ENCODE measurements at regions not wholly inside any gene's neighbourhood (a gene's known extent, or its start where the extent isn't known, plus 50 kb on each side); places are given as distances from the start of the nearest gene placed in this dataset.

- CTCF ChIA-PET = no interaction called here
- no peak for DNase-seq (ENCODE audit: extremely low spot score)
- TF ChIP-seq LEF1 (IDR thresholded peaks at IDR 0.05; ENCODE audit: borderline replicate concordance) = no peak
- TF ChIP-seq SUZ12 (IDR thresholded peaks at IDR 0.05) = no peak
- no peak for TF ChIP-seq FOXA1 (IDR thresholded peaks at IDR 0.05)
- no peak for TF ChIP-seq L3MBTL2 (conservative IDR thresholded peaks at IDR 0.05)
- no peak for TF ChIP-seq ARNT (IDR thresholded peaks at IDR 0.05)
- no peak for TF ChIP-seq FOXK2 (IDR thresholded peaks at IDR 0.05)
- no peak for TF ChIP-seq CTBP1 (IDR thresholded peaks at IDR 0.05; ENCODE audit: borderline replicate concordance)
- no peak for TF ChIP-seq NFRKB (IDR thresholded peaks at IDR 0.05)
- no peak for TF ChIP-seq ZNF384 (IDR thresholded peaks at IDR 0.05)
- TF ChIP-seq TARDBP (IDR thresholded peaks at IDR 0.05) = no peak
- TF ChIP-seq PKNOX1 (IDR thresholded peaks at IDR 0.05) = no peak
- TF ChIP-seq SP1 (IDR thresholded peaks at IDR 0.05) = no peak
- no peak for TF ChIP-seq HDGF (IDR thresholded peaks at IDR 0.05; ENCODE audit: borderline replicate concordance)
- TF ChIP-seq ELF4 (IDR thresholded peaks at IDR 0.05) = no peak
- POLR2A ChIA-PET = no interaction called here
These were observed 149.7 kb downstream of the HTR1B start for GRCh38 chr6:77313595-77313994.

DNA sequence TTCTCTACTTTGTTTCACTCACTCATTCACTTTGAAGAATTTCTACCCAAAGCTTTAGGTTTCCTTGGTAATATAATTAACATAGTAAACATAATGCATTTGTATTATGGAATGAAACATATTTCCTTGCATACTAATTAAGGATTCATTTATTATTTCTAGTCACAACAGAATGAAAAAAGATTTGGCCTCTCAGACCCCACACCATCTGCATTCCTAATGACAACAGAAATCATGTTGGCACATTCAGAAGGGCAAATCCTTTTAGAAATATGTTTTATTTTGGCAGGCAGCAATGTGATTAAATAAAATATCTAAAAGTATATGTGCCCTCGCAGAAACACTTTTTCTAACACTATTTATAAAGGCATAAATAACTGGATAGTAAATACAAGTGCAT lies 163.4 kb downstream of the HTR1B start:
- ChIA-PET POLR2A (no interaction called here), CTCF (no interaction called here)
- TF ChIP-seq PKNOX1 (IDR thresholded peaks at IDR 0.05) (no peak), TARDBP (IDR thresholded peaks at IDR 0.05) (no peak), FOXK2 (IDR thresholded peaks at IDR 0.05) (no peak), ELF4 (IDR thresholded peaks at IDR 0.05) (no peak), LEF1 (IDR thresholded peaks at IDR 0.05; ENCODE audit: borderline replicate concordance) (no peak), SP1 (IDR thresholded peaks at IDR 0.05) (no peak), FOXM1 (IDR thresholded peaks at IDR 0.05; ENCODE audit: borderline replicate concordance) (no peak), ARNT (IDR thresholded peaks at IDR 0.05) (no peak), NFRKB (IDR thresholded peaks at IDR 0.05) (no peak), SUZ12 (IDR thresholded peaks at IDR 0.05) (no peak), HDGF (IDR thresholded peaks at IDR 0.05; ENCODE audit: borderline replicate concordance) (no peak), BHLHE40 (IDR thresholded peaks at IDR 0.05; ENCODE audit: borderline replicate concordance) (no peak), L3MBTL2 (conservative IDR thresholded peaks at IDR 0.05) (no peak), FOXA1 (IDR thresholded peaks at IDR 0.05) (no peak), CTBP1 (IDR thresholded peaks at IDR 0.05; ENCODE audit: borderline replicate concordance) (no peak), ZNF384 (IDR thresholded peaks at IDR 0.05) (no peak)
- DNase-seq (ENCODE audit: extremely low spot score) = no peak

DNA sequence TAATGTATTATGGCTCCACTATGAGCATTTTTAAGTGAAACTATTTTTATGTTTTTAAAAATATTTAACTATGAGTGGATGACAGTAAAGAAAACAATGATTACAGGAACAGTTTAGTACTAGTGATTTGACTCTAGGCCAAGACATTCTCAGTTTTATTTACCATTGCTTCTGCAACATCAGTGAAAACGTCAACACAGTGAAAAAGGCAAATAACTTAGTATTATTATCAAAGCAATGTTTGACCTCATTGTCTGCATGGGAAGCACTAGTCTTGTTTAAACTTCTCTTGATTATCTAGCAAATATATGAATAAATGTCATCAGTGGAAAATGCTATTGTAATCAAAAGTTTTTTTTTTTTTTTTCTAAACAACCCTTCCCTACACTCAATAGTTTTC lies 165.0 kb downstream of the HTR1B start:
- DNase-seq (ENCODE audit: extremely low spot score) = no peak
- TF ChIP-seq SUZ12 (IDR thresholded peaks at IDR 0.05) (no peak), ELF4 (IDR thresholded peaks at IDR 0.05) (no peak), TARDBP (IDR thresholded peaks at IDR 0.05) (no peak), FOXA1 (IDR thresholded peaks at IDR 0.05) (no peak), CTBP1 (IDR thresholded peaks at IDR 0.05; ENCODE audit: borderline replicate concordance) (no peak), SP1 (IDR thresholded peaks at IDR 0.05) (no peak), ARNT (IDR thresholded peaks at IDR 0.05) (no peak), FOXK2 (IDR thresholded peaks at IDR 0.05) (no peak), NFRKB (IDR thresholded peaks at IDR 0.05) (no peak), FOXM1 (IDR thresholded peaks at IDR 0.05; ENCODE audit: borderline replicate concordance) (no peak), L3MBTL2 (conservative IDR thresholded peaks at IDR 0.05) (no peak), BHLHE40 (IDR thresholded peaks at IDR 0.05; ENCODE audit: borderline replicate concordance) (no peak), ZNF384 (IDR thresholded peaks at IDR 0.05) (no peak)
- ChIA-PET CTCF (no interaction called here), POLR2A (no interaction called here)

DNA sequence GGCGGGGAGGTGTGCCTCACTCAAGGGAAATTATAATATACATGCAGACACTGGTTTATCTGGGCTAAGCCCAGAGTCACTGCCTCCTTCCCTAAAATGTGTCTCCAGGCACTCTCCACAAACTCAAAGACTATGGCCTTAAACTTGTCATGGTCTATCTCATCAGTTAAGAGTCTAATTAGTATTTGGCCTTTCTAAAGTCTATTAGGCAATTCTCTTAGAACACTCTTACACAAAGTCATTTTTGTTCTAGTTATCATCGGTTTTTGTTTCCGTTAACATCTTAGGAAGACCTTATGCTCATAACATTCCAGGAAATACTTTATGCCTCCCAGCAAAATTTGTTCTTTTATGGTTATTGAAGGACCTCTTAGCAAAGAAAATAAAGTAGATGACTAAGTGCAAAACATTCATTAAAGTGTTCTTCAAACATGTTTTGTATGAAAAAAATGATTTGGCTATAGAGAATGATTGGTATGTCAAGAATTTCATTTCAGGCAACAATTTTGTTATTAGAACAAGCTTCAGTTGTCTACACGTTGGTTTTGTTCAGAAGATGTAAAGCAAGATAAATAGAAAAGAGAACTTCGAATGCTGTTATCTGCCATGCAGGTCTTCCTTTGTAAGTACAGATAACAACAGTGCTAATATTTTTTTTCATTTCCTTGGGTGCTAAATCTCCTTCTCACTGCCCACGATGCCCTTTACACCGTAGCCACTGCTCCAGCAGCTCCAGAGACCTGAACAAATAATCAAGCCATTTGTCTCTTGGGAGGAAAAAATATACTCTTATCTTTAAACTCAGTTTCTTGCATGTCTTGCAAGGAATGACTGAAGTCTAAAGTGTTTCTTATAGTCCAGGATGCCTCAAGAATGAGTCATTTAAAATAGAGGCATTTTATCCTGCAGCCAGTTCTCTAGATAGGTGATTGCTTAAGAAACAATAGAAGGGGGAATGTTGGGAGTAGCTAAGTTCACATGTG lies 170.4 kb downstream of the HTR1B start:
- CTCF ChIA-PET = no interaction called here
- TF ChIP-seq ARNT (IDR thresholded peaks at IDR 0.05) = no peak
- TF ChIP-seq FOXK2 (IDR thresholded peaks at IDR 0.05) = no peak
- TF ChIP-seq ELF4 (IDR thresholded peaks at IDR 0.05) = no peak
- TF ChIP-seq PKNOX1 (IDR thresholded peaks at IDR 0.05) = no peak
- no peak for TF ChIP-seq LEF1 (IDR thresholded peaks at IDR 0.05; ENCODE audit: borderline replicate concordance)
- no peak for TF ChIP-seq FOXM1 (IDR thresholded peaks at IDR 0.05; ENCODE audit: borderline replicate concordance)
- no peak for TF ChIP-seq TARDBP (IDR thresholded peaks at IDR 0.05)
- no peak for TF ChIP-seq BHLHE40 (IDR thresholded peaks at IDR 0.05; ENCODE audit: borderline replicate concordance)
- no peak for TF ChIP-seq L3MBTL2 (conservative IDR thresholded peaks at IDR 0.05)
- TF ChIP-seq SUZ12 (IDR thresholded peaks at IDR 0.05) = no peak
- POLR2A ChIA-PET = no interaction called here
- no peak for DNase-seq (ENCODE audit: extremely low spot score)

DNA sequence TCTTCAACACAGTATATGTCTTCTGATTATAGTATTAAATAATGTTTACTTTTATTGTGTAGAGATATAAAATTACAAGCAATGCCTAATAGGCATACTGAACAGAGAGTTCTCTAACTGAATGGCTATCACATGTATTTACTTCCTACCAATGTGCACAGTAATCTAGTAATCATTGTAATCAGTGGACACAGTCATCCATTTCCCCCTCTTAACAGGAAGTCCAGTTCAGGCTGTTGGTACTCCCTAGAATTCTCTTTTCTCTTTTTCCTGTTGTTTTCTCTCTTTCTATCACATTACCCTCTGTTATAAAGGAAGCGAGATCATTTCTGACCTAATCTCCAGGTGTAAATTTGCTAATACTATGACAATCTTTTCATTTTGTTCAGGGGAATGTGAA lies 172.5 kb downstream of the HTR1B start:
- CTCF ChIA-PET = no interaction called here
- POLR2A ChIA-PET = no interaction called here
- TF ChIP-seq BHLHE40 (IDR thresholded peaks at IDR 0.05; ENCODE audit: borderline replicate concordance) = no peak
- no peak for TF ChIP-seq PKNOX1 (IDR thresholded peaks at IDR 0.05)
- TF ChIP-seq NFRKB (IDR thresholded peaks at IDR 0.05) = no peak
- no peak for TF ChIP-seq ELF4 (IDR thresholded peaks at IDR 0.05)
- TF ChIP-seq FOXK2 (IDR thresholded peaks at IDR 0.05) = no peak
- TF ChIP-seq ZNF384 (IDR thresholded peaks at IDR 0.05) = no peak
- TF ChIP-seq ARNT (IDR thresholded peaks at IDR 0.05) = no peak
- TF ChIP-seq FOXM1 (IDR thresholded peaks at IDR 0.05; ENCODE audit: borderline replicate concordance) = no peak
- TF ChIP-seq L3MBTL2 (conservative IDR thresholded peaks at IDR 0.05) = no peak
- TF ChIP-seq SUZ12 (IDR thresholded peaks at IDR 0.05) = no peak
- TF ChIP-seq HDGF (IDR thresholded peaks at IDR 0.05; ENCODE audit: borderline replicate concordance) = no peak
- TF ChIP-seq SP1 (IDR thresholded peaks at IDR 0.05) = no peak
- TF ChIP-seq LEF1 (IDR thresholded peaks at IDR 0.05; ENCODE audit: borderline replicate concordance) = no peak
- no peak for TF ChIP-seq TARDBP (IDR thresholded peaks at IDR 0.05)
- TF ChIP-seq FOXA1 (IDR thresholded peaks at IDR 0.05) = no peak
- DNase-seq (ENCODE audit: extremely low spot score) = no peak

Measured in HEK293T (cell line).